HFF-Myc (cell line): ENCODE measurements at regions not wholly inside any gene's neighbourhood (a gene's known extent, or its start where the extent isn't known, plus 50 kb on each side); places are given as distances from the start of the nearest gene placed in this dataset.
"Not testable (repeated sequence)": the region's sequence is repeated elsewhere in the genome, so short reads cannot be mapped to it uniquely, and the experiment has no call there.

ENCODE experiments used
- DNase-seq: peaks from one replicate; pipeline ENCODE4 v3.0.0-alpha.2; 2011; ENCODE audit warnings: low read depth; ENCODE audit errors: extremely low read depth
- H3K4me3 ChIP-seq: replicated peaks from 2 replicates; pipeline ENCODE4 v1.5.1; 2011; ENCODE audit warnings: low read depth, mild to moderate bottlenecking, control low read depth, low read length
- TF ChIP-seq, protein P1 (sequence below): IDR thresholded peaks from 2 replicates; pipeline ENCODE4 v1.5.1; 2012; ENCODE audit warnings: mild to moderate bottlenecking, low read depth, low read length, control low read depth; ENCODE audit errors: missing control alignments

DNA sequence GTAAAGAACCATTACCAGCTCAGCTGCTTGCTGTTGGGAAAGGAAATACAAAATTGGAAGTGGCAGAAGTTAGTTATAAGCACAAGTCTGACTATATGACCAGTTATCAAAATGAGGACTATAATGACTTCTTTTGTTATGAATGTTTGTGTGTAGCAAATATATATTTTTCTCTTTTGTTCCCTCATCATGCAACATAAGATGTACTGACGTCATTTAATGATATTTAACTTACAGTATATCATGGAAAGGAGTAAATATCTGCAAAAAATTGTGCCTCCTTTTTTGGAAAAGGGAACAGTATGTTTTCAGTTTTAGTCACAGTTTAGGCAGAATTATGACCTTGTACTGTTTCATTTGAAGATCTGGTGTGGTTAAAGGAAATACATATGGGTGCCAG lies 356.3 kb upstream of the SLITRK5 start:
- DNase-seq = no peak
- no peak overlapping the region for H3K4me3 ChIP-seq
- TF ChIP-seq, protein P1, sequence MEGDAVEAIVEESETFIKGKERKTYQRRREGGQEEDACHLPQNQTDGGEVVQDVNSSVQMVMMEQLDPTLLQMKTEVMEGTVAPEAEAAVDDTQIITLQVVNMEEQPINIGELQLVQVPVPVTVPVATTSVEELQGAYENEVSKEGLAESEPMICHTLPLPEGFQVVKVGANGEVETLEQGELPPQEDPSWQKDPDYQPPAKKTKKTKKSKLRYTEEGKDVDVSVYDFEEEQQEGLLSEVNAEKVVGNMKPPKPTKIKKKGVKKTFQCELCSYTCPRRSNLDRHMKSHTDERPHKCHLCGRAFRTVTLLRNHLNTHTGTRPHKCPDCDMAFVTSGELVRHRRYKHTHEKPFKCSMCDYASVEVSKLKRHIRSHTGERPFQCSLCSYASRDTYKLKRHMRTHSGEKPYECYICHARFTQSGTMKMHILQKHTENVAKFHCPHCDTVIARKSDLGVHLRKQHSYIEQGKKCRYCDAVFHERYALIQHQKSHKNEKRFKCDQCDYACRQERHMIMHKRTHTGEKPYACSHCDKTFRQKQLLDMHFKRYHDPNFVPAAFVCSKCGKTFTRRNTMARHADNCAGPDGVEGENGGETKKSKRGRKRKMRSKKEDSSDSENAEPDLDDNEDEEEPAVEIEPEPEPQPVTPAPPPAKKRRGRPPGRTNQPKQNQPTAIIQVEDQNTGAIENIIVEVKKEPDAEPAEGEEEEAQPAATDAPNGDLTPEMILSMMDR = no peak

DNA sequence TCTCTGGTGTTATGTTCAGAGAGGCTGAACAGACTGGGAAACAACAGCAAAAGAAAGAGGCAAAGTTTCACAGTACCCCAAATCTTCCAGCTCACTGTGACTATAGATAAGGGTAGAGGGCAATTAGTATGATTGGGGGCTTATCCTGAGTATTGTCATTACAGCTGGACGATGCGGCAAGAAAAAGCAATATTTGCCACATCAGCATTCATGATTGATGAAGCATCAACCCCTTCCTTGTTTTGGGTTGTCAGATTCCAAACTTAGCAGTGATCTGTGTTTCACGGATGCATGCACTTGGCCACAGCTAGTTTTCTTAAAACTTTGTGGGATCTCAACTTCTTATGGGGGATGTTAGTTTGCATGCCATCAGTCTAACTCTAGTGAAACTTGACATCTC lies 348.8 kb upstream of the SLITRK5 start:
- H3K4me3 ChIP-seq = no peak overlapping the region
- DNase-seq = no peak
- TF ChIP-seq, protein P1 = no peak

DNA sequence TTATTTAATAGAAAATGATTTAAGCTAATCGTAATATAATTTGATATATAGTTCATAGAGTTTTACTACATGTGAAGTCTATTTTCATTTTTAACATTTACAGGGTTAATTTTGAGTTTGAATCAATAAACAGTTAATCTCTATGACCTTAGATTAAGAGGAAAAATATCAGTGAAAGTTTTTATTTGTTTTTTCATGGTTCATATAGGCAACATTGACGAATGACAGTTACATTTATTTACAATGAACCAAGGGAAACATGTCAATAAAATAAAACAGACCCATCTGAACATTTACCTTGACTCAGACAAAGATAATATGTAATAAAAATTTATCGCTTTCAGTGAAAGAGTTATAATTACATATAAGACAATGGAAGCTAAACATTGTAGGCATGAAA lies 346.6 kb upstream of the SLITRK5 start:
- TF ChIP-seq, protein P1 = no peak
- H3K4me3 ChIP-seq = no peak overlapping the region
- no peak for DNase-seq

DNA sequence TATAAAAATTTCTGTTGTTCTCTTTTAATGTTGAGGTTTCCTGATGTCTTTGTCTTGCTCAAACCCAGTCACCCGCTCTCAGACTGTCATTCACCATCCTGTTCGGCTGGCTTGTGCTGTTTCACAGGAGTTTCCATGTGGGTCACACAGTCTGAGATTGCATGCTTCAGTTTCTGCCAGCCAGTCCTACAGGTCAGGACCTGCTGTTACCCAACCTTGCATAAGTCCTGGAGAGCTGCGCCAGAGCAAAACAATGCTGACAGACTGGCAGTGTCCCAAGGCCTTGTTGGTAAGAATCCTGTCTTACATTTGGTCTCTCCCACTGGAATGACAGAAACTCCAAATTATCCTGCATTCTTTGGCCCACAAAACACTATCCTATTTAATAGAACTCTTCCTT lies 340.0 kb upstream of the SLITRK5 start:
- H3K4me3 ChIP-seq = no peak overlapping the region
- DNase-seq = no peak

DNA sequence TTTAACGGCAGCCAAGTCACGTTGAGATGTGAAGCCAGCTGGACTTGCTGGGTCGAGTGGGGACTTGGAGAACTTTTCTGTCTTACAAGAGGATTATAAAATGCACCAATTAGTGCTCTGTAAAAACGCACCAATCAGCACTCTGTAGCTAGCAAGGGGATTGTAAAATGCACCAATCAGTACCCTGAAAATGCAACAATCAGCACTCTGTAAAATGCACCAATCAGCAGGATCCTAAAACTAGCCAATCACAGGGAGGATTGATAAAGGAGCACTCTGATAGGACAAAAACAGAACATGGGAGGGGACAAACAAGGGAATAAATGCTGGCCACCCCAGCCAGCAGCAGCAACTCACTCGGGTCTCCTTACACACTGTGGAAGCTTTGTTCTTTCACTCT lies 337.6 kb upstream of the SLITRK5 start:
- DNase-seq = no peak
- TF ChIP-seq, protein P1 = no peak

More for the DNA sequence above, 340.0 kb upstream of the SLITRK5 start:
- TF ChIP-seq, protein P1 = no peak

DNA sequence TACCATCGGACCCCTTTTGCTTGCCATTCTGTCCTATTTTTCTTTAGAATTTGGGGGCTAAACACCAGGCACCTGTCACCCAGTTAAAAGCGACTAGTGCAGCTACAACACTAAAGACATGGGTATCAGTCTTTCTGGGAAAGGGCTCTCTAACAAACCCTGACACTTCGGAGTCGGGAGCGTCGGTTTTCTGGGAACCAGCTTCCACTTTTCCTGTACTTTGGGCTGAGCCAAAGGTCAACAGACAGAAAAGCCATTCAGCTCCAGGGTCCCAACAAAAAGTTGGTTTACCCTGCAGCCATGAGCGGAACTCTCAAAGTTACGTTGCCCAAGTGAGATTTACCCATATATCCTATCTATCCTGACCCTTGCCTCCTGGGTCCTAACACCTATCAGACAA lies 337.0 kb upstream of the SLITRK5 start:
- no peak overlapping the region for H3K4me3 ChIP-seq
- TF ChIP-seq, protein P1 = no peak
- no peak for DNase-seq

More for the DNA sequence above, 337.6 kb upstream of the SLITRK5 start:
- H3K4me3 ChIP-seq = no peak overlapping the region

DNA sequence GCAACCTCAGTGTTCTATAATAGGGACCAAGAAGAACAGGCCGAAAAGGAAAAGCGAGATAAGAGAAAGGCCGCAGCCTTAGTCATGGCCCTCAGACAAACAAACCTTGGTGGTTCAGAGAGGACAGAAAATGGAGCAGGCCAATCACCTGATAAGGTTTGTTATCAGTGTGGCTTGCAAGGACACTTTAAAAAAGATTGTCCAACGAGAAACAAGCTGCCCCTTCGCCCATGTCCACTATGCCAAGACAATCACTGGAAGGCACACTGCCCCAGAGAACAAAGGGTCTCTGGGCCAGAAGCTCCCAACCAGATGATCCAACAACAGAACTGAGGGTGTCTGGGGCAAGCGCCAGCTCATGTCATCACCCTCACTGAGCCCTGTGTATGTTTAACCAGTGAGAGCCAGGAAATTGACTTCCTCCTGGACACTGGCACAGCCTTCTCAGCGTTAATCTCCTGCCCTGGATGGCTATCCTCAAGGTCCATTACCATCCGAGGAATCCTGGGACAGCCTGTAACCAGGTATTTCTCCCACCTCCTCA lies 334.8 kb upstream of the SLITRK5 start:
- DNase-seq, H3K4me3 ChIP-seq: not testable (repeated sequence)

DNA sequence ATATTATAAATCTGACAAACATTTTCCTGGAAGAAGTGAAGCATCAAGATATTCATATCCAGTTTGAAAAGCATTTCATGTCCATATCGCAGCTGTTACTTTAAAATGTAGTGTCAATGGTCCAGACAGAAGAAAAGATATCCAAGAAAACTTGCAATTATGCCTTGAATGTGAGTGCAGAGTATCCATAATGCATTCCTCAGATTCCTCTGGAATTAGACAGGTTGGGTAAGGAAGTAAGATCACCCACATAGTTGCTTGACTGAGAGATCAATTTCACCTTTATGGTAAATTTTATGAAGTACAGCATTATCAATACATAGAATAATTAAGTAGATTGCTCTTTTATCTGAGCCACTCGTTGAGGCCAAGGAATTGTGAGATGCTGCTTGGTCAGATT lies 327.0 kb upstream of the SLITRK5 start:
- H3K4me3 ChIP-seq = no peak overlapping the region
- DNase-seq = no peak
- TF ChIP-seq, protein P1 = no peak
